Right hindlimb (tissue), 1 donor: ENCODE measurements at regions not wholly inside any gene's neighbourhood (a gene's known extent, or its start where the extent isn't known, plus 50 kb on each side); places are given as distances from the start of the nearest gene placed in this dataset.

Experiments
- DNase-seq: peaks from one replicate; pipeline ENCODE4 v3.0.0-alpha.2; 2018

DNA sequence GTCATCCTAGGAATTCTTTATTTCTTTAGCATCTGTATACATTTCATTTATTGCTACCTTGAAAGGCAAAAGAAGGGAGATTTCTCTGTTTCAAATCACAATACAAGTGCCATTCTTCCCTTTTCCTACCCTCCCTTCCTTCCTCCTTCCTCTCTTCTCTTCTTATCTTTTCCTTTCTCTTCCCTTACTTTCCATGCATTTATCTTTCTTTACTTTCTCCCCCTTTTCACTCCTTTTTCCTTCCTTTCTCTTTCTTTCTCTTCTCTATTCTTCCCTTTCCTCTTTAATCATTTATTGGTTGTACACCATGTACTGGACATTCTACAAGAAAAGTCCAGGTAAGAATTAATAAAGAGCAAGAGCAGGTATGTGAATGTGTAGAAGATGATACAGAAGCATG, 251.0 kb upstream of the PEX5L start:
- no peak for DNase-seq

DNA sequence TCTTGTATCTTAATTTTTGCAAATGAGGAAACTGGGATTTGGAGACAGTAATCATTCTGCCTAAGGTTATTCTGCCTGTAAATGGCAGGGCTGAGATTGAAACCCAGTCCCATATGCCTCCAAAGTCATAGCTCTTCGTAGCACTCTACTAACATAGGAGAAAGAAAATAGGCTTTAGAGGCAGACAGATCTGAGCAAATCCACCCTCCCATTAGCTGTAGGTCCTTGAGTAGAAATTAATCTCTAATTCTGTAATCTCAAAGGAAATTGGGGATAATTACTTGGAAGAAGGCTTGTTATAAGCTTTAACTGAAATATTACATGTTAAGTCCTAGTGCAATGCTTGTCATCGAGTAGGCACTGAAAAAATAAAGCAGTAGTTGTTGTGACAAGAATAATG, 252.1 kb upstream of the PEX5L start:
- DNase-seq = no peak

DNA sequence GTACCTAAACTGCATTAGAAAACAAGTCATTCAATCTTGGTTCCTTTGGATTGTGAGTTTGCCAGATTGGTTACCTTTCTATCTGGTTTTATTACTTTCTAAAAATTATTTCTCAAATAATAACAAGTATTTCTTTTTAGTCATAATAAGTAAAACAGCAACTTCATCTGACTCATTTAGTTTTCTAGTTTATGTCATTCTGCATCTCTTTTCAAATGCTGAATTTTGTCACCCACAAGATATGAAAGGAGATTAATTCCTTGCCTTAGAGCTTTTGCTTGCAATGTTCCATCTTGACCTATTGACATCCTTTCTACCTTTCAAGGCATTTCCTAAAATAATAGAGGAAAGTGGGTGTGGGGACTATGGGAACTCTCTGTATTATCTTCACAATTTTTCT, 253.6 kb upstream of the PEX5L start:
- no peak for DNase-seq

DNA sequence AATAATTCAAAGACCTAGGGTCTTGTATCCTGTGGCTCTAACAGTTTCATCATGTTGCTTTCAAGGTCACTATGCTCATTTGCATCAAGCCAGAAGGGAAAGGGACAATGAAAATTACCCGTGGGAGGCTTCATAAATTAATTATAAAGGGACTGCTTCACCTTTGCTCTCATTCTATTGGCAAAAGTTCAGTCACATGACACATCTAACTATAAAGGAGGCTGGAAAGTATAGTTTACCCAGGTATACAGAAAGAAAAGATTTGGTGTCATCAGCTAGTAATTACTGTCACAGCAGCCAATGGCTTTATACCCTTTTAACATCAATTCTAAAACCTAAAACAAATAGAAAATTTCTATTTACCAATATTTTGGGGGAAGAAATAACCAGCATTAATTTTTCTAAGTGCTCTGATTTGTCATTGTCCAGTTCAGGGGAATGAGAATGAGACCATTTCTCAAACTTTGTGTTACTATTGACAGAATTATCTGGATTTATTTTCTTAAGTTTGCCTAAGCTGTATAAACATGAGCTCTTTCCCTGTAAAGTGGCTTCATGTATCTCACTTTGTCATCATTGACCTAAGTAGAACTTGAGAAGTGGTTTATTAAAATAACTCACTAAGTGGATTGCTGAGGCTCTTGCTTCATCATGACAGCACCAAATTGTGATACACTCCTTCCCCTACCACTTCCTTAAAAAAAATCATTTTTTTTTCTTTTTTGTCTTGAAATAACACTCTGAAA, 257.7 kb upstream of the PEX5L start:
- no peak for DNase-seq

DNA sequence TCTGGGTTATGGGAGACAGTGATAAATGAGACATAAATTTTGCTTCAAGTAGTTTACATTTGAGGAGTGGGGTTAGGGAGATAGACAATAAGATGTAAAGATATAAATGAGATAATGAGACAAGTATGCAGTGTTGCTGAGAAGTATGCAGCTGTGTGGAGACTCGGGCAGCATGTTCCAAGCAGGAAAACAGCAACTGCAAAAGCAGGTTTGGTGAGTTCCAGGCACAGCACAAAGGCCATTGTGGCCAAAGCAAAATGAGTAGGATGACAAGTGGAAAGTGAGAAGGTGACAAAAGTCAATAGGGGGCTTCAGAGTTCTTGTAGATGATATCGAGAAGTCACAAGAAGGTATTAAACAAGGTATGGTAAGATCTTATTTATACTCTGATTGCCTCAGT, 259.1 kb upstream of the PEX5L start:
- DNase-seq = no peak

DNA sequence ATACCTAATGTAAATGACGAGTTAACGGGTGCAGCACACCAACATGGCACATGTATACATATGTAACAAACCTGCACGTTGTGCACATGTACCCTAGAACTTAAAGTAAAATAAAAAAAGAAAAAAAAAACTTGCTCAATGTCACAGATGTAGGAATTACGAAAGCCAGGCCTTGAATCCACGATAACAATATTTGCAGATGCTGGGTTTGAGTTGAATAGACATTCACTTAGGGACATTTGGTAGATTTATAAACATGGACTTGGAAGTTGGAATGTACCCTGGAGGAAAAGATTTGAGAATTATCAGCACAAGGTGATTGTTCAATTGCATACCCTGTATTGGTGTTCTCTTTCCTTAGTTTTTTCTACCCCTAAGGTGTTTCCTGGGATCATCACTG, 260.2 kb upstream of the PEX5L start:
- no peak for DNase-seq

DNA sequence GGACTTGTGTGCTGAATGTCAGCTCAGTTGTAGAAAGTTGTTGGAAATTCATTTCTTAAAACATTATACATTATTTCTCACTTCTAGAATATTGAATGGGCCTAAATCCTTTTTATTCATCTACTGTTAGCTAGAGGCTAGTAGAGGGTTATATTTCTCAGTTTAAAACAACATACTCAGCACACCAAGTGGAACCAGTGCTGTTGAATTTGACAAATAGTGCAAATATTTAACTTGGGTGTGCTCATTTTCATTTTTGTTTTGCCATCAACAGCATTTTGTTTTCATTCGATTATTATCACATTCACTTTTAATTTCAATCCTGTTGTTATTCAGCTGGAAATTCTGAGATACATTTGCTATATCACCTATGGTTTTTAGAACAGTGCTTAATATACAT, 269.4 kb upstream of the PEX5L start:
- DNase-seq = no peak

DNA sequence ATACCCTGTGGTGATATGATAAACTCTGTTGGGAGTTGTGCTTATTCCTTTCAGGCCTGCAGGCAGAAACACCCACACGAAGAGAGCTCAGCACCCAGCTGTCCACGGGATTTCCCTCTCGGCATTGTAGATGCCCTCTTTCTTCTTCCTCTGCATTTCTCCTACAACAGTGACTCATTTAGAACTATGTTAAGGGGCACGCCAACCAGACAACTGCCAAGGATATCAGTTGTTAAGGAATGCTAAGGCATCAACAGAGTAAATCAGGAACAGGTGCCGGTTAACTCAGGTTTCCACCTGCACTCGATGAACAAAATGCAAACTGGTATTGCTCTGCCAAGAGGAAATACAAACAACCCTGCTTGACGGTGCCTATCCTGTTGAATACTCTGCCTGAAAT, 270.0 kb upstream of the PEX5L start:
- peak; percentile 20 for DNase-seq

DNA sequence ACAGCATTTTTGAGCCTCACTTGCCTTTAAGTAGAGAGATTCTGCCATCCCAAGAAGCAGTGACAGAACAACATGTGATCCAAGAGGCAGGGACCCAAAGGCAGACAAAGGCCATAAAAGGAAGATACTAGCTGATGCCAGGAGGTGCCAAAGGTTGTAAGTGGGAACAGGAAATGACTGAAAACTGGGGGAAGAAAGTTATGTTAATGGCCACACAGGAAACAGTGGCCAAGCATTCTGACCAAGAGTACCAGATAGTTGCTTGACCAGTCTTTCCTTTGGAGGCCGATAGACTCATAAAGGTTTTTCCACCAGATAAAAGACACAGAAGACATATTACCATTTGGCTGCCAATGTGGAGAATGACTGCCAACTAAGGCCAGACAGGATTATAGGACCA, 274.5 kb upstream of the PEX5L start:
- DNase-seq = no peak

DNA sequence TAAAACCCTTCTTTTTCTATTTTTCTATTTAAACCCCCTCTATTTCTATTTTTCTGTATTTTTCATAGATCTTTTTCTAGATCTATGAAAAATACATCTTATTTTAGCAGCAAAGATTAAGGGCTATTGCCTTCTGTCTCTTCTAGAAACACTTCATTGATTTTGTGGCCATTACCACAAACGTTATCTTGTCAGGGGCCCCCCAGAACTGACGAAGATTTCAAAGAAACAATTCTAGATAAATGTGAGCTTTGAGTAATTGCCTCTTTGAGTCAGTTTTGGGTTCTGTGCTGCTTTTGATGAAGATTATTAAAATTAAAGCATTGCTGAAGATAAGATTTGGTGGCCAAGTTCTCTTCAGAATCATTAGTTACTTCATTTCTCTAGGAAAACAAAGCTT, 279.6 kb upstream of the PEX5L start:
- DNase-seq = no peak

DNA sequence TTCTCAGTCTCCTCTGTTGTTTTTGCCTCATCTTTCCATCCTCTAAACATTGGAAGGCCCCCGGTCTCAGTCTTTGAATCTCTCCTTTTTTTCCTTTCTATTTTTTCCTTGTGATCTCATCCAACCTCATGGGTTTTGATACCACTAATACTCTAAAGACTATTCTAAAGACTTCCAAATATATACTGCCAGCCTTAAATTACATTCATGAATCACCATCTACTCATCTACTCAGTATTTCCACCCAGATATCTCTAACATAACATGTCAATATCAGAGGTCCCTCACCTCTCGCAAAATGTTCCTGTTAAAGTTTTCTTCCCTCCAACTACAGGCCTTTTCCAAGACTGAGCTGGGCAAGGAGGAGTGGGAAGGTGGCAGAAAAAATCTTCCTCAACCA, 282.5 kb upstream of the TTC14 start:
- no peak for DNase-seq

DNA sequence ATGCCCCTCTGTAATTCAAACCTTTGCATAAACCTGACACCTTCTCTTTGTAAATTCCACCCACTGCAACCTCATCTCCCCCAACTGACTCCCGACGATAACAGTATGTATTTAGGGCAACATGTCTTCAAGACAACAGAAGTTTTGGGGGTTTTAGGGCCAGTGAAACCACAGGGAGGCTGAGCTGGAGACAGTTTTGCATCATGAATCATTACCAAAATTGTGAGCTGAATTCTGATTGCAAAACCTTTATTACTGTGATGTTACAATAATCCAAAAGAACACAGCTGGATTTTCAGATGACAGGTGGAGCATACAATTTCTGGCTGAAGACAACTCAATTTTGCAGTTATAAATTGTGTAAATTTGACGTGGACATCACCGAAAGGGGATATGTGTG, 281.3 kb upstream of the TTC14 start:
- DNase-seq = no peak

DNA sequence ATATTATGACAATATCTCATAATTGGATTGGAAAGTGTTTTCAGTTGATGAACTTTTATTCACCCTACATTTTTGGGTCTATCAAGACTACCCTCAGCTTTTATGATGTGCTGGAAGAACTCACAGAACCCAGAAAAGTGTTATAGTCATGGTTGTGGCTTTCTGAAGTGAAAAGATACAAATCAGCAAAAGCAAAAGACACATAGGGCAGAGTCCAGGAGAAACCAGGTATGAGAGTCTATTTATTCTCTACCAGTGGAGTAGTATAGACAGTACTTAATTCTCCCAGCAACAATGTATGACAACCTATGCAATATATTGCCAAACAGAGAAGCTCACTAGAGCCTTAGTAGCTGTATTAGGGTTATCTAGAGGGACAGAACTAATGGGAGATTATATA, 280.4 kb upstream of the TTC14 start:
- DNase-seq = no peak

DNA sequence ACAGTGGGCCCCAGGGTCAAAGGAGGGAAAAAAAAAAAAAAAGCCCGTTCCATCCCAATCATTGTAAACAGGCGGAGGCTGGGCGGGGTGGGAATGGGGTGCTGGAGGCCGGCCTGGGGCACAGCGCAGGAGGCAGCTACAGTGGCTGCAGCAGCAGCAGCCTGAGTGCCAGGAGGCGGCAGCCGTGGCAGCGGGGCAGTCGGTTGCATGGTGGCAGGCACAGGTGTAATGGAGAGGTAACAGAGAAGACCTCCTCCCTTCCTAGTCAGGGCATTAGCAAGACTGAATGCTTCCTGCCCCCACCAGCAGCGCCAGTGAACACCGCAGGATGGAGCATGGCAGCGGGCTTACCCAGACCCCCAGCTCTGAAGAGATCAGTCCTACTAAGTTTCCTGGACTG, 279.1 kb upstream of the TTC14 start:
- no peak for DNase-seq

DNA sequence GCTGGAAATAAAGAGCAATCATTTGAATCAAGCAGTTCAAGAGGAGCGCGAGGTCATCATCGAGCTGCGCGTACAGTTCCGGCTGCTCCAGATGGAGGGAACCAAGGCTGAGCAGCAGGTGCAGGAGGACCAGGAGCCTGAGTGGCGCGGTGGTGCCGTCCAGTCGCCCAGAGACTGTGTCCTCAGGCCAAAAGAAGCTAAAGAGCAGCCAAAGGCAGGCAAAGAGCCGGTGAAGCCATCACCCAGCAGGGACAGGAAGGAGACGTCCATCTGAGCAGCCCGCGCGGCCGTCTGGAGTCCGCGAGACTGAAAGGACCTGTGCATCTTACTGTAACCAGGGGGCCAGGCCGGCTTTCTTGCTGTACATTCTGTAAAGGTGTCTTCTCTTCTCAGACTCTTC, 277.2 kb upstream of the TTC14 start:
- DNase-seq = no peak

DNA sequence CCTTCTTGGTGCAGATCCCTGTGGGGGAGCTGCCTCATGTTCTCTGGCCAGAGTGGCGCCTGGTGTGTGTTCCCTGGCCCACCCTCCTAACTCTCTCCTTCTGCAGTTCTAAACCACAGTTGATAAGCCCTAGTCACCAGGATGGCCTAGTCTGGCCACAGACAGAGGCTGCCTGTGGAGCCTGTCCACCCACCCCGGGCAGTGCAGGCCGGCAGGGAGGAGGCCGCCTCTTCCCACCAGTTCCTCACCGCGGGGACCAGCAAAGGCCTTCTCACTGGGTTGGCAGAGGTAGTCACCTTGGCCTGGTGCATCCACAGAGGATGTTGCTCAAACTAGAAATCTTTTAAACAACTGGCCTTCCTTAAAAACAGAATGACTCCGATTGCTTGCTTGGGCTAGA, 276.4 kb upstream of the TTC14 start:
- no peak for DNase-seq

DNA sequence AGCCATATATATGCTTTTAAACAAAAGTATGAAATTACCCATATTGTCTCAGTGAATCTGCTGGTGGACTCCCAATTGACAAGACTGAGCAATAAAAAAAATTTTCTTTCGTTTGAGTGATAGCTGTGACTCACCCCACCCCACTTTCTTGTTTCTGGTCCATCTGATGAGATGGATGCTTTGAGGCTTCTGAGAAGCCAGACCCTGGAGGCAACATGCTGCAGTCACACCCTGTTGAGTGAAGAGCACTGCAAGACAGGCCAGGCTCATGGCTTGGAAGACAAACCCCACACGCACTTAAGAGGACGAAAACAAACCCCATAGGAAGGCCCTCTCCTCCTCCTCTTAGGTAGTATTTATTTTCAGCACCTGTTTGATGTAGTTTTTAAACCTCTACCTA, 276.0 kb upstream of the TTC14 start:
- DNase-seq = no peak

DNA sequence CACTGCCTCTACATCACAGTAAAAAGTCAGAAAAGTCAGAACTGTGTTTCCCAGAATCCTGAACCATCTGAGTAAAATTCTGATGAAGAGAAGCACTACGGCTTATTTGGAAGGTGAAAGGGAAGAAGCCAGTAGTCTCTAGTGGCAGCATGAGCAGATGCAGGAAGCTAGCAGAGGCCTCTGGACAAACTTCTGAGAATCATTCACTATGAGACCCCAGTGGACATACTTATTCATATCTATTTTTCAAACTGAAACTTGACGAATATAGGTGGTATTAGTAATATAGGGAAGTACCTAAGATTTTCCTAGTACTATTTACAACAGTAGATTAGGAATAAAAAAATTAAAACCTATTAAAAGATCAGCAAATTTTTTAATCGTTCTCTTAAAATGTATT, 272.8 kb upstream of the TTC14 start:
- DNase-seq = no peak

DNA sequence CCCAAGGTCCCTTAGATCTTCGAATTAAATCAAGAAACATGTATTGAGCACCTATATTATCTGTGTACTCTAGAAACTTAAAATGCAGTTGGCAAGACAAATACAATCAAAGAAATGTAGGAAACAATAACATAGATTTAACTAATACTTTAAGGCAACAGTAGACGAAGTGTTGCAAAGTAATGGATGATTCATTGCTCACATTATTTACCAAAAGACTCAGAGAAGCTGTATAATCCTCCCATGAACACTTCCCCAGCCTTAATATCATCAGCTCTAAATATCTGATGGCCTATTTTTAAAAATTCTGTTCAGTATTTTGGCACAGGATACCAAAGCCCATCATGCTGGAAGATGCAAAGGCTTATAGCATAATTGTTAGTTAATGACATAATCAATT, 272.1 kb upstream of the TTC14 start:
- no peak for DNase-seq

DNA sequence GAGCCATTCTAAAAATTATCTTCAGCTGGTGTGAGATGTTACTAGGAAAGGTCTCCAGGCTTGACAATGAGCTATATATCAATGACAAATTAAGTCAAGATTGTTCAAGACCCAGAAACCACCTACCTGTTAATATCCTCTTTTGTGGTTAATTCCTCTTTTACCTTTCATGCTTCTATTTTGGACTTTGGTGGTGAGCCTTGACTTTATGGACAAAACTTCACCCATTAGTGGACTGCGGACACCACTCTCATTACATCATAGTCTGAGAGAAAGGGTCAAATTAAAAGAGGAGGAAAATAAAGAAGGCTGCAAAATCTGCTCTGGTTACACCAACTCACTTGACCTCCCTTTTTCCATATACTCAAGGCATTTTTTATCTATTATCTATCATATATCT, 271.5 kb upstream of the TTC14 start:
- no peak for DNase-seq

DNA sequence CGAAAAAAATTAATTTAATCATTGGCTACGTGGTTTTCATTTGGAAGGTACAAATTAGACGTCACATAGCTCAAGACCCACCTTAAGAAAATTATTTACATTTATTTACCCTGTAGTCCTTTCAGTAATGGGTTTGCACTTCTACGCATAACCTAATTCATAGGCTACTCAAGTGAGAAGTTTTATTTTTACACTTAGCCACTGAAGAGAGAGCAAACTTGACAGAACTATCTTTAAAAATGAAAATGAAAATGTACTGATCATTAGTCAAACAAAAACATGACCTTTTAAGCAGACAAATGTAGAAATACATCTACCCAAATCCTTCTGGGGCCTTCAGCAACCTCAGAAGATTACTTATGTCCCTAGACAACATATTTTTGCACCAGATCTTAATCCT, 269.4 kb upstream of the TTC14 start:
- DNase-seq = no peak

DNA sequence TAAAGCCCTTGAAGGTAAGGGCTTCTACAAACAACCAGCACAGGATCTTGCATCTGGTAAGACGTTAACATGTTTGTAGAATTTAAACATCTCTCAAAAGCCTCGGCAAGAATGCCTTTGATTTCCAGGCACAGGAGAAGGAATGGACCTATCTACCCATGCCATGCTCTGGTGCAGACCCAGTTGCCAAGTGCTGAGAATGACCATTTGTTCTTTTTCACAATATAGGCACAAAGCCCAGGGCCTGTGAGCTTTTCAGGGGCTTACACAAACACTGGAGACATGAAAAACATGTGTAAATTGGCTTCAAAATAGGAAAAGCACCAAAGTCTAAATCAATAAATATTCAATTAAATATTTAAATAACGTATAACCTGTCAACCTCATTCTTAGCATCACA, 266.9 kb upstream of the TTC14 start:
- no peak for DNase-seq

DNA sequence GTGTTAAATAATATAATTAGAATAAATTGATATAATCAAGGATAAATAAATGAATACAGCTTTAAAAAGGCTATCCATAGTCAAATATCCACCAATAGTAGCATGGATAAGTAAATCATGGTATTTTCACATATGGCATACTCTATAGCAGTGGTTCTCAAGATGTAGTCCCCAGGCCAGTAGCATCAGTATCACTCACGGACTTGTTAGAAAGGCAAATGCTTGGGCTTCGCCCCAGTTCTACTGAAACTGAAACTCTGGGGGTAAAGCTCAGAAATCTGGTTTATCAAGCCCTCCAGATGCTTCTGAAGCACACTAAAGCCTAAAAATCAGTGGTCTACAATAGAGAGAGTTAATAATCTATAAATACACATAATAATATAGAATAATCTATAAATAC, 261.6 kb upstream of the TTC14 start:
- no peak for DNase-seq

DNA sequence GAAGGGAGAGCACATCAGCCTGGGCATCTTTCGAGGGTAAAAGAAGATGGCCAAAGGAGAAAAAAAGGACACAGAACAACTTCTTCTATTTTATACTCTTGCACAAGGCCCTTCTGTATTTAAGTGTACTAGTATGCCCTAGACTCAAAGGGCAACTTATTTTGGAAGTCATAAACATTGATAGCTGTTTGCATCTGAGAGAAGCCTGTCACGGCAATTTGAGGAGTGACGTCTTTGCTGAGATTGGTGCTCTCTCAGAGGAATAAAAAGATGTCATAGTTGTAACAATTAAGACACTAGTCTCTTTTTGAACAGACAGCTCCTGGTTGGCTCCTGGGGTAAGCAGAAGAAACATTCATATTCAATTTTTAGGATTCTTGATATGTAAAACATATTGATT, 260.4 kb upstream of the TTC14 start:
- no peak for DNase-seq

DNA sequence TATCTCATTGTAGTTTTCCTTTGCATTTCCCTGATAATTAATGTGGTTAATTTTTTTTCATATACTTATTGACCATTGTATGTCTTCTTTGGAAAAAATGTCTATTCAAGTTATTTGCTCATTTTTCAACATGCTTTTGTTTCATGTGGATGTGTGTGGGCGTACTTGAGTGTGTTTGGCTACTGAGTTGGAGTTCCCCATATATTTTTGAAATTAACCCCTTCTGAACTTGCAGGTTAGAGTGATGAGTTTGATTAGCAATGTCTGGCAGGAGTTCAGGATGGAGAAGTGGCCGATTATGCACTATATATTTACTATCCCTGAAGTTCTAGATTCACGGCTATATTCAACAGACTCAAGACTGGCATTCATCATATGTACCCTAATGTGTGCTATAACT, 250.4 kb upstream of the TTC14 start:
- no peak for DNase-seq

DNA sequence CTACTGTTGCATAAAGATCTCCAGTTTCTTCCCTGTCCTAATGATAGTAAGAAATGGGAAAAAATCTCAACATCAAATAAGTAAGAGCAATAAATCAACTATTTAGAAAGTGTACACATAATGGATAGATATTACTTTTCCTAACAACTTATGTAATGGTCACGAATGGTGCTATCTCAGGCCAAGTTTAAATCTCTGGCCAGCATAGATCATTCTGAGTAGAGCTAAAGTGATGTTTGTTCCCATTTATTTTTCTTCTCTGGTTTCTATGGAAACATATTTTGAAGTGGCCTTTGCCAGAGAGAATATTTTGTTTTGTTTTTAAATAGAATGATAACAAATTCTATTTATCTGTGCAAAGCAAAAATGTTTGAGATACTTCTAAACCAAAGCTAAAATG, 249.7 kb upstream of the TTC14 start:
- DNase-seq = no peak
